Chondrocyte (in vitro differentiated cells): ENCODE measurements at regions not wholly inside any gene's neighbourhood (a gene's known extent, or its start where the extent isn't known, plus 50 kb on each side); places are given as distances from the start of the nearest gene placed in this dataset.

ENCODE experiments used
- DNase-seq: peaks from one replicate; pipeline ENCODE4 v3.0.0; 2021; ENCODE audit warnings: mixed read lengths, low spot score
- H3K27ac Mint-ChIP-seq: one replicate; pipeline ENCODE4 v1.8.0; 2021; ENCODE audit warnings: mild to moderate bottlenecking, moderate library complexity, mixed read lengths; ENCODE audit not compliant: unreplicated experiment
- H3K27me3 Mint-ChIP-seq: 2 replicates; pipeline ENCODE4 v1.8.0; 2021; ENCODE audit warnings: low read depth, mixed read lengths
- H3K36me3 Mint-ChIP-seq: 2 replicates; pipeline ENCODE4 v1.8.0; 2021; ENCODE audit warnings: low read depth, mixed read lengths
- H3K4me1 Mint-ChIP-seq: 2 replicates; pipeline ENCODE4 v1.8.0; 2021; ENCODE audit warnings: low read depth, mild to moderate bottlenecking, mixed read lengths
- H3K4me3 Mint-ChIP-seq: one replicate; pipeline ENCODE4 v1.8.0; 2021; ENCODE audit warnings: mild to moderate bottlenecking, moderate library complexity, mixed read lengths; ENCODE audit not compliant: unreplicated experiment
- H3K9me3 Mint-ChIP-seq: 2 replicates; pipeline ENCODE4 v1.8.0; 2021; ENCODE audit warnings: low read depth, mixed read lengths
- TF ChIP-seq, protein P1 (sequence below): fragments of 200-600 bp; sonication (generic); IDR thresholded peaks from 2 replicates; pipeline ENCODE4 v1.5.0; 2021; ENCODE audit warnings: antibody characterized with exemption, mild to moderate bottlenecking, moderate library complexity

DNA sequence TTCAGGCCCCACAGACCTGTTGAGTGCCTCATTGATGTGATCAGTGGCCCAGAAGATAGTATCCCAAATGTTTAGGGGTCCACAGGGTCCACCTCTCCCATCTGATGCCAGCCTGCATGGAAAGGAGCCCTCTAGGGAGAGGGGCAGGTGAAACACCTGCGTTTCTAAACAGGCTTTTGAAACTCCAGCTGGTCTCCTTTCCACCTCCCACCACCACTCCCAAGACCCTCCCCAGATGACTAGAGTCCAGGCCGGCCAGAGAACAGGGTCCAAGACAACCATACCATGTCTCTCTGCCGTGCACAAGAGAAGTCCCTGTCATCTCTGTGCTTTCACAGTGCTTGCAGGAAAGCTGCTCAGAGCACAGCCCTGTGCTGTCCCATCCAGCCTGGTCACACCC lies 105.0 kb upstream of the NANOS1 start:
- no peak for DNase-seq
- Mint-ChIP-seq H3K27me3 (peaks cover 2% of the 10 kb centered on the region), H3K4me3 (no peak overlapping the region), H3K4me1 (no peaks in the 10 kb centered on the region), H3K36me3 (no peaks in the 10 kb centered on the region), H3K9me3 (peaks cover 5% of the 10 kb centered on the region), H3K27ac (no peak overlapping the region)
- TF ChIP-seq, protein P1, sequence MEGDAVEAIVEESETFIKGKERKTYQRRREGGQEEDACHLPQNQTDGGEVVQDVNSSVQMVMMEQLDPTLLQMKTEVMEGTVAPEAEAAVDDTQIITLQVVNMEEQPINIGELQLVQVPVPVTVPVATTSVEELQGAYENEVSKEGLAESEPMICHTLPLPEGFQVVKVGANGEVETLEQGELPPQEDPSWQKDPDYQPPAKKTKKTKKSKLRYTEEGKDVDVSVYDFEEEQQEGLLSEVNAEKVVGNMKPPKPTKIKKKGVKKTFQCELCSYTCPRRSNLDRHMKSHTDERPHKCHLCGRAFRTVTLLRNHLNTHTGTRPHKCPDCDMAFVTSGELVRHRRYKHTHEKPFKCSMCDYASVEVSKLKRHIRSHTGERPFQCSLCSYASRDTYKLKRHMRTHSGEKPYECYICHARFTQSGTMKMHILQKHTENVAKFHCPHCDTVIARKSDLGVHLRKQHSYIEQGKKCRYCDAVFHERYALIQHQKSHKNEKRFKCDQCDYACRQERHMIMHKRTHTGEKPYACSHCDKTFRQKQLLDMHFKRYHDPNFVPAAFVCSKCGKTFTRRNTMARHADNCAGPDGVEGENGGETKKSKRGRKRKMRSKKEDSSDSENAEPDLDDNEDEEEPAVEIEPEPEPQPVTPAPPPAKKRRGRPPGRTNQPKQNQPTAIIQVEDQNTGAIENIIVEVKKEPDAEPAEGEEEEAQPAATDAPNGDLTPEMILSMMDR, result no peak

DNA sequence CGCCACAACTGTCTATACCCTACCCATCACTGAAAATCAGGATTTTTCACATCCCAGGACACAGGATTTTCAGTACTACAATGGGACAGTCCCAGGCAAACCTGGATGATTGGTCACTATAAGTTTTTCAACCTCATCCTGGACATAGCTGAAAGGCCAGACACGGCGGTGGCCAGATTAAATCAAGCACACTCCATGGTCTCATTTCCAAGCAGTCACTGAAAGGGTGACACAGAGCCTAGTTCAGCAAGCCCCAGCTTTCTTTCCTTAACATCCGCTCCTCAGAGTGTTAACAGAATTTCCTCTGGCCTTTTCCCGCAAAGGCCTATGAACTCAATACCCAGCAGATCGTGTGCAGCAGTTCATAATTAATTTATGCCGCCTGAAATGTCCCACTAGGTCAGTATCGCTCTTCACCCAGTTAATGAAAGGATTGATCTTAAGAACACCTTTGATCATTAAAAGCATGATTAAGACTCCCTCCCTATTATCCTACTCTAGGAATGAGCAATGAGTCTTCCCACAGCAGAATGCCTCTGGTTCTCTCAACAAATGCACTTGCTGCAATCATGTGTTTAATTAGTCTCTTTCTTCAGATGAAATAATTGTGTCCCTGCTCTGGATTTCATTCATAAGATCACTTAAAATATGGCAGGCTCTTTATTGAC lies 104.0 kb upstream of the NANOS1 start:
- Mint-ChIP-seq H3K27ac (no peak overlapping the region), H3K9me3 (peaks cover 10% of the 10 kb centered on the region), H3K4me1 (no peaks in the 10 kb centered on the region), H3K27me3 (peaks cover 2% of the 10 kb centered on the region), H3K4me3 (no peak overlapping the region), H3K36me3 (peaks cover 1% of the 10 kb centered on the region)
- TF ChIP-seq, protein P1, result no peak
- DNase-seq, result no peak

DNA sequence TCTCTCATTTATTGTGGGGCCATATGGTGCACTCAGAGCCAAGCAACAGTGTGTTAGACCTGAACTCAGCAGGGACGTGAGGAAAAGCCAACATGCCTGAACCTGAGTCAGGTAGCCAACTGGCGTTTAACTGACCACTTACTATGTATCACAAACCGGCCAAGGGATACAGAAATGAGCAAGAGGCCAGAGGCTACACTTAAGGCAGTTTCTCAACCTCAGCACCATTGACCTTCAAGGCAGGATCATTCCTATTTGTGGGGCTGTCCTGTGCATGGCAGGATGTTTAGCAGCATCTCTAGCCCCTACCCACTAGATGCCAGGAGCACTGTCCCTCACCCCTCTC lies 103.5 kb upstream of the NANOS1 start:
- H3K27ac Mint-ChIP-seq, result no peak overlapping the region
- no peak for DNase-seq
- no peaks in the 10 kb centered on the region for H3K4me1 Mint-ChIP-seq
- peaks cover 15% of the 10 kb centered on the region for H3K9me3 Mint-ChIP-seq
- TF ChIP-seq, protein P1, result no peak
- H3K4me3 Mint-ChIP-seq, result no peak overlapping the region
- H3K36me3 Mint-ChIP-seq, result peaks cover 1% of the 10 kb centered on the region
- peaks cover 2% of the 10 kb centered on the region for H3K27me3 Mint-ChIP-seq

DNA sequence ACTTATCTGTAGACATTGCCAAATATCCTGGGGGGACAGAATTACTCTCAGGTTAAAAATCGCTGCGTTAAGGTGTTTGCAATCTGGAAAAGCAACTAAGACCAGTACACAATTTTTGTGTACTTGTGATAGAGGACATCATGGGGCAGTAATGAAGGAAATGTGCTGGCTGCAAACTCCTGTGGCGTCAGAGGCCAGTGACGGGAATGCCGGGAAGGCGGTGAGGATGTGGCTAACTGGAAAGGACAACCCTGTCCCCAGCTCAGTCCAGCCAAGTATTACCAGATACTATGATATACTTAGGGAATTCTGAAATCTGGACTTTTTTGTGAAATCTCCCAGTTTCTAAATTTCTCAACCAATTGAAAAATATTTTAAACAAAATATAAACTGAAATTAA lies 103.1 kb upstream of the NANOS1 start:
- TF ChIP-seq, protein P1, result no peak
- DNase-seq, result no peak
- peaks cover 2% of the 10 kb centered on the region for H3K36me3 Mint-ChIP-seq
- H3K9me3 Mint-ChIP-seq, result peaks cover 19% of the 10 kb centered on the region
- H3K4me3 Mint-ChIP-seq, result no peak overlapping the region
- H3K4me1 Mint-ChIP-seq, result no peaks in the 10 kb centered on the region
- peaks cover 2% of the 10 kb centered on the region for H3K27me3 Mint-ChIP-seq
- H3K27ac Mint-ChIP-seq, result no peak overlapping the region

DNA sequence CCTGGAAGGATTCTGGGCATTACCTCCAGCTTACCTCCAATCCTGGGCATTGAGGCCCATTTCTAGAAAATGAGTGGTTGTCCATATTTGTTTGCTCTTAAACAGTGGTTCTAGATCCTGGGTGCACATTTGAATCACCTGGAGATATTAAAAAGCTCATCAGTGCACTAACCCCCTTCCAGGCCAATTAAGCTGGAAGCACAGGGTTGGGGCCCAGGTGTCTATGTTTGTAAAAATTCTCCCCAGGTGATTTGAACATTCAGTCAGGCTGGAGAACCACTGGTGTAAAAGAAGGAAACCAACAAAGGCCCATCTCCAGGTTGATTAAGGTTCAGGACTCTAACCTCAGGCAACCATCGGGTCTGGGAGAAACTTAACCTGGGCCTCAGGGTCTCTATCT lies 102.6 kb upstream of the NANOS1 start:
- TF ChIP-seq, protein P1, result no peak
- H3K4me1 Mint-ChIP-seq, result no peaks in the 10 kb centered on the region
- H3K9me3 Mint-ChIP-seq, result peaks cover 23% of the 10 kb centered on the region
- no peak for DNase-seq
- peaks cover 5% of the 10 kb centered on the region for H3K36me3 Mint-ChIP-seq
- no peak overlapping the region for H3K4me3 Mint-ChIP-seq
- H3K27me3 Mint-ChIP-seq, result peaks cover 1% of the 10 kb centered on the region
- no peak overlapping the region for H3K27ac Mint-ChIP-seq
